ENCODE measurements at regions not wholly inside any gene's neighbourhood (a gene's known extent, or its start where the extent isn't known, plus 50 kb on each side); places are given as distances from the start of the nearest gene placed in this dataset.
A peak's percentile ranks its signal among the peaks of the same experiment; 100 is the strongest.

DNA sequence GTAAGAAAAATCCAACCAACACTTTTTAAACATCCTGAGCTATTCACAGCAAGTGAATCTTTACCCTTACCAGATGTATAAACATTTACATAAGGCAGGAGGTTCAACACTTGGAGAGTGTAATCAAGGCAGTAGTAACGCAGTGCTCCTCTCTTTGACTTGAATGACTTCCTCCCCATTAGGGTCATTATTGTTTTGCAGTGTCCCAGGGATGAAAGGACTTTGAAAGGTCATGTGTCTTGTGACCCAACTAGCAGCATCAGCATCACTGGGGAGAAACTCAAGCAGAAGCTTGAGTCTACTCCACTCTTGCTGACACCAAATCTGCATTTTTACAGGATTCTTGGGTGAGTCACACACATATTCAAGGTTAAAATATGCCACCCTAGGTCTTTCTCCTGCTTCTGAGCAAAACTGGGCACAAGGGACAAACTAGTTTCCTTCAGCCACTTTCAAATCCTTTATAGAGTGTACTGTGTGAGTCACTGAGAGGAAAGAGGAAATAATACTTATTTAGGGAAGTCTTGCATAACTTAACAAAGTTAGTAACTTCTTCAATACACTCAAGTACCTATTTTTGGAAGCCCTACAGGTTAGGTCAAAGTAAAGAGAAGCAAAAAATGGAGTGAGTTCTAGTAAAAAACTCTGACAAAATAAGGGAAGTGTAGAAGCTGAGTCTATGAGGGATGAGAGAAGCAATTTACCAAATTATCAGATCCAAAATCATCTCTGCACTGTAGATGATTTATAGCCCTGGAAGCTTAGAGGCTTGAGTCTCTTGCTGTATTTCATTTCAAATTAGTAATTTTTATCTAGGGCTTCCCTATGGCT lies 51.0 kb upstream of the EML4 start (continued):
- TF ChIP-seq, protein P1, sequence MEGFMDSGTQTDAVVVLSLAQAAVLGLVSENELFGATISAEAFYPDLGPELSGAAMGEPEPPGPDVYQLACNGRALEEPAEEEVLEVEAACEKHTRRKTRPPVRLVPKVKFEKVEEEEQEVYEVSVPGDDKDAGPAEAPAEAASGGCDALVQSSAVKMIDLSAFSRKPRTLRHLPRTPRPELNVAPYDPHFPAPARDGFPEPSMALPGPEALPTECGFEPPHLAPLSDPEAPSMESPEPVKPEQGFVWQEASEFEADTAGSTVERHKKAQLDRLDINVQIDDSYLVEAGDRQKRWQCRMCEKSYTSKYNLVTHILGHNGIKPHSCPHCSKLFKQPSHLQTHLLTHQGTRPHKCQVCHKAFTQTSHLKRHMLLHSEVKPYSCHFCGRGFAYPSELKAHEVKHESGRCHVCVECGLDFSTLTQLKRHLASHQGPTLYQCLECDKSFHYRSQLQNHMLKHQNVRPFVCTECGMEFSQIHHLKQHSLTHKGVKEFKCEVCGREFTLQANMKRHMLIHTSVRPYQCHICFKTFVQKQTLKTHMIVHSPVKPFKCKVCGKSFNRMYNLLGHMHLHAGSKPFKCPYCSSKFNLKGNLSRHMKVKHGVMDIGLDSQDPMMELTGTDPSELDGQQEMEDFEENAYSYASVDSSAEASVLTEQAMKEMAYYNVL (CRISPR knock-in tag; IDR thresholded peaks at IDR 0.05; ENCODE audit: borderline replicate concordance), result peak; percentile 92
- TF ChIP-seq ETV5 (CRISPR knock-in tag; IDR thresholded peaks at IDR 0.05; ENCODE audit: borderline replicate concordance), result peak; percentile 99
- no peak for TF ChIP-seq ZNF230 (CRISPR knock-in tag; IDR thresholded peaks at IDR 0.05)
- TF ChIP-seq GATAD2A (CRISPR knock-in tag; IDR thresholded peaks at IDR 0.05), result peak; percentile 94
- no peak for TF ChIP-seq NR1H2 (CRISPR knock-in tag; IDR thresholded peaks at IDR 0.05; ENCODE audit: borderline replicate concordance, low read depth)
- TF ChIP-seq ARNT2 (CRISPR knock-in tag; IDR thresholded peaks at IDR 0.05; ENCODE audit: low read depth), result peak; percentile 38; the same call in 1 of the 2 replicates
- peak; percentile 97 for TF ChIP-seq TBX2 (CRISPR knock-in tag; IDR thresholded peaks at IDR 0.05; ENCODE audit: borderline replicate concordance)
- no peak for TF ChIP-seq TMF1 (CRISPR knock-in tag; IDR thresholded peaks at IDR 0.05; ENCODE audit: low read depth)
- peak; percentile 37; the same call in 1 of the 2 replicates for TF ChIP-seq STAT5B (CRISPR knock-in tag; IDR thresholded peaks at IDR 0.05)
- TF ChIP-seq ZNF205 (CRISPR knock-in tag; IDR thresholded peaks at IDR 0.05), result peak; percentile 86
- TF ChIP-seq, protein P2, sequence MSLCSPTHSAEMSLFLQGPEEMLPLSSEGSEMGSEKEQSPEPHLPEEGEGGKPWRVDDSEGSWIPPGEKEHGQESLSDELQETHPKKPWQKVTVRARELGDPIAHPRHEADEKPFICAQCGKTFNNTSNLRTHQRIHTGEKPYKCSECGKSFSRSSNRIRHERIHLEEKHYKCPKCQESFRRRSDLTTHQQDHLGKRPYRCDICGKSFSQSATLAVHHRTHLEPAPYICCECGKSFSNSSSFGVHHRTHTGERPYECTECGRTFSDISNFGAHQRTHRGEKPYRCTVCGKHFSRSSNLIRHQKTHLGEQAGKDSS (CRISPR knock-in tag; IDR thresholded peaks at IDR 0.05; ENCODE audit: borderline replicate concordance, low read depth), result peak; percentile 73; the same call in 1 of the 2 replicates
- TF ChIP-seq ZNF530 (CRISPR knock-in tag; IDR thresholded peaks at IDR 0.05; ENCODE audit: low read depth), result no peak
- TF ChIP-seq DMAP1 (CRISPR knock-in tag; IDR thresholded peaks at IDR 0.05), result peak; percentile 61
- TF ChIP-seq ZNF136 (CRISPR knock-in tag; IDR thresholded peaks at IDR 0.05; ENCODE audit: low read depth), result no peak
- TF ChIP-seq TCF12 (IDR thresholded peaks at IDR 0.05), result no peak
- TF ChIP-seq TCF12 (CRISPR knock-in tag; IDR thresholded peaks at IDR 0.05), result peak; percentile 97
- 0 out of 2 replicates have a peak, but pooled peaks have one; percentile 49 for TF ChIP-seq ZNF337 (CRISPR knock-in tag; IDR thresholded peaks at IDR 0.05; ENCODE audit: borderline replicate concordance, low read depth)
- no peak for TF ChIP-seq ZNF143 (CRISPR knock-in tag; IDR thresholded peaks at IDR 0.05)
- 0 out of 2 replicates have a peak, but pooled peaks have one; percentile 25 for TF ChIP-seq ZNF256 (CRISPR knock-in tag; conservative IDR thresholded peaks at IDR 0.05)
- TF ChIP-seq, protein P3, sequence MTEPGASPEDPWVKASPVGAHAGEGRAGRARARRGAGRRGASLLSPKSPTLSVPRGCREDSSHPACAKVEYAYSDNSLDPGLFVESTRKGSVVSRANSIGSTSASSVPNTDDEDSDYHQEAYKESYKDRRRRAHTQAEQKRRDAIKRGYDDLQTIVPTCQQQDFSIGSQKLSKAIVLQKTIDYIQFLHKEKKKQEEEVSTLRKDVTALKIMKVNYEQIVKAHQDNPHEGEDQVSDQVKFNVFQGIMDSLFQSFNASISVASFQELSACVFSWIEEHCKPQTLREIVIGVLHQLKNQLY (CRISPR knock-in tag; IDR thresholded peaks at IDR 0.05), result peak; percentile 85
- TF ChIP-seq POGZ (CRISPR knock-in tag; IDR thresholded peaks at IDR 0.05), result peak; percentile 68
- no peak for TF ChIP-seq MAZ (IDR thresholded peaks at IDR 0.05; ENCODE audit: borderline replicate concordance, low read depth, low read length)
- no peak for TF ChIP-seq MAZ (CRISPR knock-in tag; IDR thresholded peaks at IDR 0.05; ENCODE audit: low read depth)
- peak; percentile 45; the same call in 1 of the 2 replicates for TF ChIP-seq ZNF431 (CRISPR knock-in tag; IDR thresholded peaks at IDR 0.05; ENCODE audit: borderline replicate concordance, low read depth)
- TF ChIP-seq SMAD3 (CRISPR knock-in tag; IDR thresholded peaks at IDR 0.05), result peak; percentile 73; the same call in 1 of the 2 replicates
- no peak for TF ChIP-seq NFIB (CRISPR knock-in tag; IDR thresholded peaks at IDR 0.05; ENCODE audit: borderline replicate concordance)
- TF ChIP-seq MIXL1 (CRISPR knock-in tag; IDR thresholded peaks at IDR 0.05), result peak; percentile 98
- TF ChIP-seq HOXD1 (CRISPR knock-in tag; IDR thresholded peaks at IDR 0.05), result 0 out of 2 replicates have a peak, but pooled peaks have one; percentile 68
- no peak for TF ChIP-seq ZNF7 (CRISPR knock-in tag; IDR thresholded peaks at IDR 0.05)
- TF ChIP-seq ZNF775 (CRISPR knock-in tag; IDR thresholded peaks at IDR 0.05; ENCODE audit: borderline replicate concordance), result no peak

All from HepG2 (cell line).